ENCODE measurements at regions not wholly inside any gene's neighbourhood (a gene's known extent, or its start where the extent isn't known, plus 50 kb on each side); places are given as distances from the start of the nearest gene placed in this dataset.

GRCh38 chr15:61474796-61475195, 245.7 kb upstream of the RORA start:
- TF ChIP-seq POLR2AphosphoS5 (IDR thresholded peaks at IDR 0.05; ENCODE audit: insufficient read depth, low read depth, low read length) = no peak
- TF ChIP-seq POLR2A (IDR thresholded peaks at IDR 0.05; ENCODE audit: low read depth, low read length) = no peak
- no peak for TF ChIP-seq MYC (IDR thresholded peaks at IDR 0.05; ENCODE audit: low read depth, low read length)
- TF ChIP-seq MAX (IDR thresholded peaks at IDR 0.05; ENCODE audit: insufficient read depth, insufficient read length) = no peak
- TF ChIP-seq CTCF (IDR thresholded peaks at IDR 0.05; ENCODE audit: extremely low read depth in 1 of 2, insufficient read depth in 1 of 2, low read depth in 1 of 2, low read length in 2 of 2) = no peak
- TF ChIP-seq FOS (IDR thresholded peaks at IDR 0.05; ENCODE audit: borderline replicate concordance, insufficient read depth, low read length) = no peak
- TF ChIP-seq GATA2 (IDR thresholded peaks at IDR 0.05; ENCODE audit: insufficient read depth, insufficient read length, low read depth, low read length) = no peak
- TF ChIP-seq EZH2 (IDR thresholded peaks at IDR 0.05; ENCODE audit: borderline replicate concordance, low read depth, low read length, severe bottlenecking) = no peak
- no peak for TF ChIP-seq JUN (IDR thresholded peaks at IDR 0.05; ENCODE audit: borderline replicate concordance, insufficient read depth, insufficient read length, low read depth)
- Histone ChIP-seq H3K9me1 (replicated peaks; ENCODE audit: control insufficient read depth, extremely low read depth, insufficient read depth, low read length) (no peaks in the 10 kb centered on the region), H2AFZ (ENCODE audit: low read depth, low read length) (no peak overlapping the region), H3K4me3 (replicated peaks in 1 of 3; ENCODE audit: insufficient read depth in 1 of 3, low read depth in 1 of 3, low read length in 3 of 3) (no peak overlapping the region), H3K9me3 (replicated peaks; ENCODE audit: control insufficient read depth, insufficient read depth, low read length) (no peaks in the 10 kb centered on the region), H3K27me3 (ENCODE audit: control insufficient read depth in 2 of 2, insufficient read depth in 2 of 2, low read length in 2 of 2) (peaks cover 0 to 3% of the 10 kb centered on the region in 2 experiments), H3K79me2 (ENCODE audit: control insufficient read depth, insufficient read depth, low read length) (no peaks in the 10 kb centered on the region), H3K27ac (ENCODE audit: insufficient read depth, low read depth, low read length) (no peak overlapping the region), H3K4me2 (ENCODE audit: insufficient read depth, low read length) (no peak overlapping the region), H3K36me3 (ENCODE audit: control insufficient read depth in 2 of 2, extremely low read depth in 1 of 2, insufficient read depth in 2 of 2, low read length in 2 of 2) (no peaks in the 10 kb centered on the region), H4K20me1 (replicated peaks; ENCODE audit: control insufficient read depth, extremely low read depth, insufficient read depth, low read length) (no peaks in the 10 kb centered on the region), H3K9ac (replicated peaks; ENCODE audit: extremely low read depth, insufficient read depth, low read length) (no peak overlapping the region), H3K4me1 (ENCODE audit: control insufficient read depth, extremely low read depth, insufficient read depth, low read length) (no peaks in the 10 kb centered on the region)
- no peak for FAIRE-seq
- no peak for DNase-seq (ENCODE audit: low read depth, low spot score)
- POLR2A ChIA-PET = no interaction called here
- no TSS peak for BruUV-seq (replicated peaks)
- dilution Hi-C loops (cut with MboI; ENCODE audit: extremely low pct_ligation_motif_present, low sequenced_read_pairs) (no loop called here), intact Hi-C loops (cut with micrococcal nuclease) (no loop called here)
- CTCF ChIA-PET = no interaction called here
